B cell (primary cell): ENCODE measurements at regions not wholly inside any gene's neighbourhood (a gene's known extent, or its start where the extent isn't known, plus 50 kb on each side); places are given as distances from the start of the nearest gene placed in this dataset.

Experiments used
- ATAC-seq: fragments of 200-7000 bp; cut with Tn5 transposase; one replicate; pipeline ENCODE4 v1.10.0; 2021; ENCODE audit warnings: low read depth, mild to moderate bottlenecking, moderate number of reproducible peaks, moderate library complexity
- CTCF ChIA-PET: fragments of 350-600 bp; sonication (Branson Sonifier 250); formaldehyde crosslinking; loops from one replicate; lab custom pipeline; 2021; ENCODE audit warnings: antibody characterized with exemption, inconsistent platforms; lab: Charles Lee
- POLR2A ChIA-PET: fragments of 350-600 bp; sonication (Branson Sonifier 250); formaldehyde crosslinking; loops from one replicate; lab custom pipeline; 2021; ENCODE audit warnings: antibody characterized with exemption; lab: Charles Lee
- DNase-seq: peaks from one replicate; pipeline ENCODE4 v3.0.0; 2013
- H2AFZ ChIP-seq: 2 replicates; pipeline ENCODE4 v1.6.1; 2012; ENCODE audit warnings: mild to moderate bottlenecking, low read depth, low read length; ENCODE audit not compliant: insufficient read depth, poor library complexity, severe bottlenecking
- H3K27ac ChIP-seq, 2 donors: 1 replicate in 1 of 2; 2 replicates in 1 of 2; pipeline ENCODE4 v1.5.1; 2012 to 2013; ENCODE audit warnings: low read length in 2 of 2, mild to moderate bottlenecking in 2 of 2, moderate library complexity in 1 of 2
- H3K27me3 ChIP-seq, 4 experiments: fragments of 200-600 bp in 1 of 4; sonication (generic) in 1 of 4; replicated peaks in 1 of 4; 1 replicate in 2 of 4; 2 replicates in 2 of 4; pipeline versions ENCODE4 v1.6.1 to v1.7.0; 2013 to 2016; ENCODE audit warnings: low read length in 3 of 4, mild to moderate bottlenecking in 2 of 4, mixed read lengths in 1 of 4, moderate library complexity in 1 of 4; ENCODE audit not compliant: insufficient read depth in 4 of 4, control insufficient read depth in 3 of 4; ENCODE audit errors: control extremely low read depth in 1 of 4
- H3K36me3 ChIP-seq, 2 experiments: replicated peaks in 1 of 2; 1 replicate in 1 of 2; 2 replicates in 1 of 2; pipeline versions ENCODE4 v1.6.1 to v1.7.1; 2013; ENCODE audit warnings: low read length in 1 of 2; ENCODE audit not compliant: insufficient read depth in 2 of 2, control insufficient read depth in 1 of 2; ENCODE audit errors: control extremely low read depth in 1 of 2, extremely low read depth in 1 of 2
- H3K4me1 ChIP-seq, 2 donors: fragments of 200-600 bp in 1 of 2; sonication (generic) in 1 of 2; 1 replicate in 1 of 2; 2 replicates in 1 of 2; pipeline versions ENCODE4 v1.5.1 to v1.6.1; 2013 to 2017; ENCODE audit warnings: low read length in 2 of 2; ENCODE audit not compliant: control insufficient read depth in 2 of 2, insufficient read depth in 2 of 2
- H3K4me2 ChIP-seq: replicated peaks from 2 replicates; pipeline ENCODE3; 2012; ENCODE audit warnings: mild to moderate bottlenecking, low read depth, low read length; ENCODE audit not compliant: poor library complexity, severe bottlenecking
- H3K4me3 ChIP-seq, 5 experiments: fragments of 200-600 bp in 1 of 5; sonication (generic) in 1 of 5; 1 replicate in 3 of 5; 2 replicates in 2 of 5; pipeline versions ENCODE4 v1.5.1 to v1.7.0; 2011 to 2016; ENCODE audit warnings: low read length in 4 of 5, mild to moderate bottlenecking in 4 of 5, low read depth in 2 of 5, control low read depth in 1 of 5, moderate library complexity in 1 of 5; ENCODE audit not compliant: insufficient read depth in 1 of 5; ENCODE audit errors: control extremely low read depth in 1 of 5, extremely low read depth in 1 of 5
- H3K79me2 ChIP-seq: fragments of 200-600 bp; sonication (generic); one replicate; pipeline ENCODE4 v1.6.0; 2016; ENCODE audit warnings: low read length; ENCODE audit not compliant: control insufficient read depth, insufficient read depth
- H3K9ac ChIP-seq: fragments of 200-600 bp; sonication (generic); 2 replicates; pipeline ENCODE4 v1.6.1; 2017; ENCODE audit warnings: mild to moderate bottlenecking, low read length, moderate library complexity
- H3K9me3 ChIP-seq, 3 donors: one replicate each; pipeline versions ENCODE4 v1.6.1 to v1.7.1; 2013; ENCODE audit warnings: low read length in 2 of 3; ENCODE audit not compliant: control insufficient read depth in 2 of 3, insufficient read depth in 1 of 3; ENCODE audit errors: control extremely low read depth in 1 of 3
- H4K20me1 ChIP-seq: 2 replicates; pipeline ENCODE4 v1.6.0; 2012; ENCODE audit warnings: mild to moderate bottlenecking, low read length; ENCODE audit not compliant: insufficient read depth, control insufficient read depth, poor library complexity, severe bottlenecking
- H3K27ac Mint-ChIP-seq: one replicate; pipeline ENCODE4 v1.8.0; 2021; ENCODE audit warnings: mixed read lengths
- H3K27me3 Mint-ChIP-seq: one replicate; pipeline ENCODE4 v1.8.0; 2021; ENCODE audit warnings: mixed read lengths
- H3K4me1 Mint-ChIP-seq: one replicate; pipeline ENCODE4 v1.8.0; 2021; ENCODE audit warnings: mixed read lengths
- H3K4me3 Mint-ChIP-seq: one replicate; pipeline ENCODE4 v1.8.0; 2021; ENCODE audit warnings: mixed read lengths
- H3K9me3 Mint-ChIP-seq: one replicate; pipeline ENCODE4 v1.8.0; 2022; ENCODE audit warnings: mixed read lengths; ENCODE audit not compliant: insufficient read depth
- EZH2 ChIP-seq: IDR thresholded peaks from 2 replicates; pipeline ENCODE4 v1.6.1; 2012; ENCODE audit warnings: borderline replicate concordance, low read depth, mild to moderate bottlenecking, moderate library complexity, low read length; ENCODE audit not compliant: insufficient read depth, poor library complexity, severe bottlenecking
- WGBS: methylation state at CpG from one replicate; pipeline ENCODE4 v1.1.5; 2013; ENCODE audit warnings: missing lambda C conversion rate; ENCODE audit not compliant: insufficient coverage; 5-methylcytosine and 5-hydroxymethylcytosine counted together
- intact Hi-C: fragments of 100-400 bp; cut with micrococcal nuclease; formaldehyde crosslinking; loops from one replicate; pipeline ENCODE4 v1.10.0; 2022
- TF ChIP-seq, protein P1 (sequence below): fragments of 200-600 bp; IDR thresholded peaks from one replicate; pipeline ENCODE4 v1.8.0; 2022; ENCODE audit warnings: antibody characterized with exemption, mild to moderate bottlenecking

DNA sequence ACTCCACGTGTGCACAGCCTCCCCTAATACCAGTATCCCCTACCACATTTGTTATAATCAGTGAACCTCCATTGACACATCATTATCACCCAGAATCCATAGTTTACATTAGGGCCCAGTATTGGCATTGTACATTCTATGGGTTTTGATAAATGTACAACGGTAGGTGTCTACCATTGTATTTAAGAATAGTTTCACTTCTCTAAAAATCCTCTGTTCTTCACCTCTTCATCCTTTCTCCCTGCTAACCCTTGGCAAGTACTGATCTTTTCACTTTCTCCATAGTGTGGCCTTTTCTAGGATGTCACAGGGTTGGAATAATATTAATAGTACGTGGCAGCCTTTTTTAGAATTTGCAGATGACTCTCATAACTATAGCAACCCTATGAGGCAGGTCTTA lies 353.8 kb downstream of the DDX10 start:
- no CpG with 5 or more reads among the region's 3 CpGs for WGBS
- H3K4me1 Mint-ChIP-seq, result no peaks in the 10 kb centered on the region
- no peaks in the 10 kb centered on the region for H3K79me2 ChIP-seq
- DNase-seq (no peak), ATAC-seq (no peak)
- TF ChIP-seq EZH2, result no peak
- TF ChIP-seq, protein P1, sequence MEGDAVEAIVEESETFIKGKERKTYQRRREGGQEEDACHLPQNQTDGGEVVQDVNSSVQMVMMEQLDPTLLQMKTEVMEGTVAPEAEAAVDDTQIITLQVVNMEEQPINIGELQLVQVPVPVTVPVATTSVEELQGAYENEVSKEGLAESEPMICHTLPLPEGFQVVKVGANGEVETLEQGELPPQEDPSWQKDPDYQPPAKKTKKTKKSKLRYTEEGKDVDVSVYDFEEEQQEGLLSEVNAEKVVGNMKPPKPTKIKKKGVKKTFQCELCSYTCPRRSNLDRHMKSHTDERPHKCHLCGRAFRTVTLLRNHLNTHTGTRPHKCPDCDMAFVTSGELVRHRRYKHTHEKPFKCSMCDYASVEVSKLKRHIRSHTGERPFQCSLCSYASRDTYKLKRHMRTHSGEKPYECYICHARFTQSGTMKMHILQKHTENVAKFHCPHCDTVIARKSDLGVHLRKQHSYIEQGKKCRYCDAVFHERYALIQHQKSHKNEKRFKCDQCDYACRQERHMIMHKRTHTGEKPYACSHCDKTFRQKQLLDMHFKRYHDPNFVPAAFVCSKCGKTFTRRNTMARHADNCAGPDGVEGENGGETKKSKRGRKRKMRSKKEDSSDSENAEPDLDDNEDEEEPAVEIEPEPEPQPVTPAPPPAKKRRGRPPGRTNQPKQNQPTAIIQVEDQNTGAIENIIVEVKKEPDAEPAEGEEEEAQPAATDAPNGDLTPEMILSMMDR, result no peak
- no peak overlapping the region for H2AFZ ChIP-seq
- H3K9ac ChIP-seq, result no peak overlapping the region
- no peaks in the 10 kb centered on the region for H3K27me3 Mint-ChIP-seq
- H3K27ac Mint-ChIP-seq, result no peak overlapping the region
- CTCF ChIA-PET, result no interaction called here
- no peaks in the 10 kb centered on the region for H3K9me3 ChIP-seq
- no peak overlapping the region for H3K4me2 ChIP-seq
- POLR2A ChIA-PET, result no interaction called here
- H3K27me3 ChIP-seq, result no peaks in the 10 kb centered on the region
- H3K9me3 Mint-ChIP-seq, result no peaks in the 10 kb centered on the region
- H3K4me3 ChIP-seq, result no peak overlapping the region
- H4K20me1 ChIP-seq, result no peaks in the 10 kb centered on the region
- no peaks in the 10 kb centered on the region for H3K36me3 ChIP-seq
- intact Hi-C loops, result no loop called here
- no peak overlapping the region for H3K27ac ChIP-seq
- no peaks in the 10 kb centered on the region for H3K4me1 ChIP-seq
- no peak overlapping the region for H3K4me3 Mint-ChIP-seq

GRCh38 chr11:109019342-109019936 lies 354.6 kb downstream of the DDX10 start:
- Histone ChIP-seq H3K27ac (no peak overlapping the region), H3K79me2 (no peaks in the 10 kb centered on the region), H3K4me1 (no peaks in the 10 kb centered on the region), H3K27me3 (no peaks in the 10 kb centered on the region), H2AFZ (no peak overlapping the region), H3K9ac (no peak overlapping the region), H3K9me3 (no peaks in the 10 kb centered on the region), H3K36me3 (no peaks in the 10 kb centered on the region), H3K4me3 (no peak overlapping the region), H3K4me2 (no peak overlapping the region), H4K20me1 (no peaks in the 10 kb centered on the region)
- ChIA-PET CTCF (no interaction called here), POLR2A (no interaction called here)
- no peaks in the 10 kb centered on the region for H3K27me3 Mint-ChIP-seq
- WGBS, result 80% methylated on average over 5 of the region's 7 CpGs
- H3K9me3 Mint-ChIP-seq, result peaks cover 2% of the 10 kb centered on the region
- H3K4me3 Mint-ChIP-seq, result no peak overlapping the region
- TF ChIP-seq, protein P1, result no peak
- no peak for TF ChIP-seq EZH2
- DNase-seq (no peak), ATAC-seq (no peak)
- H3K27ac Mint-ChIP-seq, result no peak overlapping the region
- intact Hi-C loops, result no loop called here
- H3K4me1 Mint-ChIP-seq, result no peaks in the 10 kb centered on the region
